DMS79 treated with DMSO at 0.1 percent for 48 hours (cell line): ENCODE measurements at regions not wholly inside any gene's neighbourhood (a gene's known extent, or its start where the extent isn't known, plus 50 kb on each side); places are given as distances from the start of the nearest gene placed in this dataset.

ENCODE experiments used
- DNase-seq: peaks from one replicate; lab custom pipeline; 2025; lab: John Stamatoyannopoulos, UW

DNA sequence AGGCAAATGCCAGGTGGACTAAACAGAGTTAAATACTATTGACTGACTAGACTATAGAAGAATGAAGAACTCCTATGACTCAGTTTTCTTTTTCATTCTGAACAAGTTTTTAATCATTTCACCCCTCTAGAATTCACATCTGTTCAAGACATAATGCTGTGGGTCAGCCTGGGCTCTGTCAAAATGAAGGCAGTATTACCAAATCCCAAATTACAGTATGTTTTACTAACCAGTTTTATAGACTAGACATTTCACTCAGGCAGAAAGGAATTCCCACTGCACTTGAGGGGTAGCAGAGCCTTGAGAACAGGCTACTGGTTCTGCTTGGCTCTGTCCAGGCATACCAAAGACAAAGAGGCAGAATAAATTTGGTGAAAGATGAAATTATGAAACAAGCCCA lies 511.7 kb downstream of the EPHA4 start:
- no peak for DNase-seq

DNA sequence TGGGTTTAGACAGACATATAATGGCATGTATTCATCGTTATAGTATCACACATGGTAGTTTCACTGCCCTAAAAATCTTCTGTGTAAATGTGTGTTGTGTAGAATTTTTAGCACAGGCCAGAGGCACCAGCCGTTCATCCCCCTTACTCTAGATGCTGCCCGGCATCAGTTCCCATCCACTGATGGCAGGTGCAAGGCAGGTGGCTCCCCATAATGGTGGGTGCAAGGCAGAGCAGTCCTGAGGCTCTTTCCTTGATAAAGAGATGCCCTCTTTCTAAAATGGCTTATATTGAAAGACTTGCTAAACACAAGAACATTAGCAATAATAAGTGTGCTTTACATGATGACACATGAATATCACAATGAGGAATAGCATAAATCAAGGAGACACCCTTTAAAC lies 508.5 kb downstream of the EPHA4 start:
- no peak for DNase-seq

- no peak for DNase-seq
Observed at GRCh38 chr2:221064058-221064854, 507.8 kb downstream of the EPHA4 start.

DNA sequence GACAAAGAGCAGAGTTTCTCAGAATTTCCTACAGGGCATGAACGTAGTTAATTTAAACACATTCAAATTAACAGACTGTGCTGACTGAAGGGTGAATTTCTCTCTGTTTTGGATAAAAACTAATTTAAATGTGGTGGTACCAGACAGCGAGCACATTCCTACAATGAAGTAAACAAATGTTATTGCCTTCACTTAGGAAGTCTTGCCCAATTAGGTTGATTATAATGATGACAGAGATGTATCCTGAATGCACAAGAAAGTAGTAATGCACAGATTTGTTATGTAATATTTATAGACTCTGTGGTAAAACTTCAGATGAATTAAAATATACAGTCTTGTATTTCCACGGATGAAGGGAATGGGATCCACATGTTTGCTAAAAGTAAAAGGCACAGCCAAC lies 507.2 kb downstream of the EPHA4 start:
- no peak for DNase-seq

GRCh38 chr2:221068123-221068522 lies 504.0 kb downstream of the EPHA4 start:
- no peak for DNase-seq

- DNase-seq = no peak
Observed at GRCh38 chr2:221070106-221070505, 502.0 kb downstream of the EPHA4 start.

- no peak for DNase-seq
Observed at GRCh38 chr2:221073326-221074049, 498.6 kb downstream of the EPHA4 start.

DNA sequence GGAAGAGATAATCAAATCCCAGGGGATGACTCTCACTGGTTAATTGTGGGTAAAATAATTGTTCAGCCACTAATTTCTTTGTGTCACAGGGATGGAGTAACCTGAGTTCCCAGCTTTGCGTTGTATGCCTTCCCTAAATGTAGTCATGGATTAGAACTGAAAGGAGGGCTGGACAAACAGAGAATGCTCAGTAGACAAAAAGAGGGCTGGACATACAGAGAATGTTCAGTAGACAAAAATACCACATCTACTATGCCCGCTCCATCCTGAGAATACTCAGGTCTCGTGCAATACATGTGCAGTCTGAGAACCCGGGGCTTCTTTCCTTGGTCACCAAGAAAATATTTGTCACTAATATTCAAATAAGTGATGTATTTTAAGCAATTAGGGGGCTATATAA lies 497.9 kb downstream of the EPHA4 start:
- DNase-seq = no peak

DNA sequence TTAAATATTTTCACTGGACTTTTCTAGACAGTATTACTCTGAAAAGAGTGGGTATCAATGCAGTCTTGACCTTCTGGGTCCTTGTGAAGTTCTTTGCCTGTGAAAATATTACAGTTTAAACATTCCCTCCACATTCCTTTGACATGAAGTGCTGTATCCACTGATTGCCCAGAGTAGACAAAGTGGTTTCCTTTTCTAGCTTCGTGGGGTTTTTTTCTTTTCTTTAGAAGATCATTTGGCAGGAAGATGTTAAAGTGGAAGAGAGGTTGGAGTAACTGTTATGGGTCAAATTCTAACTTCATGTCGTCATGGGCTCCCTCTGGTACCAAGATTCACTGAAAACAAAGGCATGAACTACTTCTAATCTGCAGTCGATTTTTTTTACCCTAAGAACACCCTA lies 496.9 kb downstream of the EPHA4 start:
- DNase-seq = no peak

GRCh38 chr2:221077251-221077650 lies 494.9 kb downstream of the EPHA4 start:
- DNase-seq = no peak

GRCh38 chr2:221077799-221078198 lies 494.3 kb downstream of the EPHA4 start:
- no peak for DNase-seq

DNA sequence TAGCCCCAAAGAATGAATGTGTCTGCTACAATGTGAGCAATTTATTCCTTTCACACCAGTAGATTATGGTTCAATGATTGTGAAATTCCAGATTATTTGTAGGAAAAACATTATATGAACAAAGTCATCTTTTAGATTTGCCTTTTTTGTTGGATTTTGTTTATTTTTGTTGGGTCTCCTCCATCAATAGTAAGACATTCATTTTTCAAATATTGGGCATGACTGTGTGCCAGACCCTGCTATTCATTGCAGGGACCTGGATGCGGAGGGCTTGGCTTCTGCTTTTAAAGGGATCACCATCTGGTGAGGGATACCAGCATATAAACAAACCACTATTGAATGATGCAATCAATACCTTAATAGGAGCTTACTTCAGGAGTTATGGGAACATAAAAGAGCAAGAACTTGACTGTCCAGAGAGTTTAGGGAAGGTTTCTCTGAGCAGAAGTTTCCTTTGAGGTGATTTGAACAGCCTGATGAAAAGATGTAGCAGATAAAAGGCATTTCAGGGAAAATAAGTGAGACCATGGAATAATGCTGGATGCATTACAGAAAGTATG lies 486.7 kb downstream of the EPHA4 start:
- no peak for DNase-seq

- DNase-seq = no peak
Observed at GRCh38 chr2:221085936-221086335, 486.2 kb downstream of the EPHA4 start.

DNA sequence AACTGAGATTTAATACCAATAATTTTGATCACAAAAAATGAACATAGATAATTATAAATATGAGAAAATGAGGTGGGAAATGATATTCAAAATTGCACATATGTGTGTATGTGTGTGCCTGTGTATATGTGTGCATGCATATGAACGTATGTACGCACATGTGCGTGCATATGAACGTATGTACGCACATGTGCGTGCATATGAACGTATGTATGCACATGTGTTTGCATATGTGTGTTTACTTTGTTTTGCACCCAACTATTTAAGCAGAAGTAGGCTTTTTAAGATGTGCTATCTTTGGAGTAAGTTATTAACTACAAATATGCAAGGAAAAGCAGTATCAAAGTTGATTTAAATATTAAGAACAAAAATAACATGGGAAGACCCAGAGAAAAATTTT lies 484.3 kb downstream of the EPHA4 start:
- no peak for DNase-seq

GRCh38 chr2:221088506-221088905 lies 483.6 kb downstream of the EPHA4 start:
- DNase-seq = no peak

- peak; percentile 10 for DNase-seq
Observed at GRCh38 chr2:221095356-221095755, 476.7 kb downstream of the EPHA4 start.

DNA sequence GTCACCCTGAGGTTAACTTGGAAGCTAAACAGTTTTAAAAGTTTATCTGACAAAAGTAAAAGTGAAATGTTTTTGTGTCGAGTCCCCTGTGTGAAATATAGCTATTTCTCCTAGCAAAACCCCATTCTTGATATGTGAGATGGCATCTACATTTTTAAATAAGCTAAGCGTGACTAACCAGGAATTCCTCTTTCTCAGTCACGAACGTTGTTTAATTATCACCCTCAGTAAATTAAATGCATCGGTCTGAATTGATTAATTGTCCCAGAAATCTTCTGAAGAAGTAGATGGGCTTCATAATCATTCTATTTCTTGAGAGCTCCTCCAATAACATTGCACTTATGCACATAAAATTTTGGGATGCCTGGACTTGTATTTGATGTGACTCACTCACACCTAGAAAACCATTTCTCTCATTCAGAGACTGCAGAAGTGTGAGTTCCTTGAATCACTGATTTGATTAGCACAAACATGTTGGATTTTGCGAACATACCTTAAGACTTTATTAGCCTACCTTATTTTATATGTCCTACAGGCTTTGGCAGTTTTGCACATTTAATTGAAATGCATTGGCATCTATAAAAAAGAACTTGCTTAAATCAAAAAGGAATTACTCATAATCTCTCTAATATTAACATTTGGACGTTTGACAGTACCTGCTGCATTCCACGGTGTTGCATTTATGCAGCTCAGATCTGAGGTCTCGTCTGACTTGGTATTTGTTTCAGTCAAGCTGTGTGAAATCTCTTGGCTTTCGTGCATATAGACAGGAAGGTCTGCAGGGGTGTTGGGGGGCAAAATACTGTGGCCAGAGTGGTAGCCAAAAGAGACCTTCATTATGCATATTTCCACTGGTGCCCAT lies 475.2 kb downstream of the EPHA4 start:
- DNase-seq = no peak

- no peak for DNase-seq
Observed at GRCh38 chr2:221097568-221097915, 474.6 kb downstream of the EPHA4 start.

- no peak for DNase-seq
Observed at GRCh38 chr2:221097949-221098348, 474.2 kb downstream of the EPHA4 start.

GRCh38 chr2:221100467-221101089 lies 471.5 kb downstream of the EPHA4 start:
- no peak for DNase-seq

DNA sequence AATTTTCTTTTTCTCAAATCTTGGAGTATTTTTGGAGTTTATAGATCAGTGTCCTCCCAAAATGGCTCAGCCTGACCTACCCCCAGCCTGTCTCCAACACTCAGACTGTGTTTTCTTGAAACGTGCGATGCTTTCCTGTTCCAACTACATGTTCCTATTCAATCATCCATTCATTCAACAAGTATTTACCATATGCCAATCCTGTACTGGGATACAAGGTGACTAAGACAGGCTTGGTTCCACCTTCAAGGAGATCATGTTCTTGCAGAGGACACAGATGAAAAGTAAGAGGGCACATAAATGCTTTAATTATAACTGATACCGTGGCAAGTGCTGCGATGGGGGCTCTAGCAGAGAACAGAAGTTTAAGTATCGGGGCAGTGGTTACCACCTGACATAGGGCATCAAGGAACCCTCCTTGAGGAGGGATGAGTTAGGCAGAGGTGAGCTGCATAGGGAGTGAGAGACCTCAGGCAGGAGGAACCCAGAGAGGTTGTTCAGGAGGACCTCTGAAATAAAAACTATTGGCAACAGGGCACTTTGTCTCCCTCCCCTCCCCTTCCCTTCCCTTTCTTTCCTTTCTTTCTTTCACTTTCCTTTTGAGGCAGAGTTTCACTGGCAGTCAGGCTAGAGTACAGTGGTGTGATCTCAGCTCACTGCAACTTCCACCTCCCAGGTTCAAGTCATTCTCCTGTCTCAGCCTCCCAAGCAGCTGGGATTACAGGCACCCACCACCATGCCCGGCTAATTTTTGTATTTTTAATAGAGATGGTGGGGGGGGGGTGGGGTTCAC lies 469.0 kb downstream of the EPHA4 start:
- no peak for DNase-seq
